ENCODE measurements at regions not wholly inside any gene's neighbourhood (a gene's known extent, or its start where the extent isn't known, plus 50 kb on each side); places are given as distances from the start of the nearest gene placed in this dataset.
A peak's percentile ranks its signal among the peaks of the same experiment; 100 is the strongest.

- TF ChIP-seq, protein P1, sequence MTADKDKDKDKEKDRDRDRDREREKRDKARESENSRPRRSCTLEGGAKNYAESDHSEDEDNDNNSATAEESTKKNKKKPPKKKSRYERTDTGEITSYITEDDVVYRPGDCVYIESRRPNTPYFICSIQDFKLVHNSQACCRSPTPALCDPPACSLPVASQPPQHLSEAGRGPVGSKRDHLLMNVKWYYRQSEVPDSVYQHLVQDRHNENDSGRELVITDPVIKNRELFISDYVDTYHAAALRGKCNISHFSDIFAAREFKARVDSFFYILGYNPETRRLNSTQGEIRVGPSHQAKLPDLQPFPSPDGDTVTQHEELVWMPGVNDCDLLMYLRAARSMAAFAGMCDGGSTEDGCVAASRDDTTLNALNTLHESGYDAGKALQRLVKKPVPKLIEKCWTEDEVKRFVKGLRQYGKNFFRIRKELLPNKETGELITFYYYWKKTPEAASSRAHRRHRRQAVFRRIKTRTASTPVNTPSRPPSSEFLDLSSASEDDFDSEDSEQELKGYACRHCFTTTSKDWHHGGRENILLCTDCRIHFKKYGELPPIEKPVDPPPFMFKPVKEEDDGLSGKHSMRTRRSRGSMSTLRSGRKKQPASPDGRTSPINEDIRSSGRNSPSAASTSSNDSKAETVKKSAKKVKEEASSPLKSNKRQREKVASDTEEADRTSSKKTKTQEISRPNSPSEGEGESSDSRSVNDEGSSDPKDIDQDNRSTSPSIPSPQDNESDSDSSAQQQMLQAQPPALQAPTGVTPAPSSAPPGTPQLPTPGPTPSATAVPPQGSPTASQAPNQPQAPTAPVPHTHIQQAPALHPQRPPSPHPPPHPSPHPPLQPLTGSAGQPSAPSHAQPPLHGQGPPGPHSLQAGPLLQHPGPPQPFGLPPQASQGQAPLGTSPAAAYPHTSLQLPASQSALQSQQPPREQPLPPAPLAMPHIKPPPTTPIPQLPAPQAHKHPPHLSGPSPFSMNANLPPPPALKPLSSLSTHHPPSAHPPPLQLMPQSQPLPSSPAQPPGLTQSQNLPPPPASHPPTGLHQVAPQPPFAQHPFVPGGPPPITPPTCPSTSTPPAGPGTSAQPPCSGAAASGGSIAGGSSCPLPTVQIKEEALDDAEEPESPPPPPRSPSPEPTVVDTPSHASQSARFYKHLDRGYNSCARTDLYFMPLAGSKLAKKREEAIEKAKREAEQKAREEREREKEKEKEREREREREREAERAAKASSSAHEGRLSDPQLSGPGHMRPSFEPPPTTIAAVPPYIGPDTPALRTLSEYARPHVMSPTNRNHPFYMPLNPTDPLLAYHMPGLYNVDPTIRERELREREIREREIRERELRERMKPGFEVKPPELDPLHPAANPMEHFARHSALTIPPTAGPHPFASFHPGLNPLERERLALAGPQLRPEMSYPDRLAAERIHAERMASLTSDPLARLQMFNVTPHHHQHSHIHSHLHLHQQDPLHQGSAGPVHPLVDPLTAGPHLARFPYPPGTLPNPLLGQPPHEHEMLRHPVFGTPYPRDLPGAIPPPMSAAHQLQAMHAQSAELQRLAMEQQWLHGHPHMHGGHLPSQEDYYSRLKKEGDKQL (CRISPR knock-in tag; IDR thresholded peaks at IDR 0.05; ENCODE audit: low read depth): no peak
- TF ChIP-seq SP5 (CRISPR knock-in tag; IDR thresholded peaks at IDR 0.05; ENCODE audit: borderline replicate concordance, low read depth) (no peak), TCF7L2 (IDR thresholded peaks at IDR 0.05; ENCODE audit: low read depth, low read length) (no peak), MED1 (CRISPR knock-in tag; IDR thresholded peaks at IDR 0.05) (no peak)
Measured at GRCh38 chr2:39490586-39490985, 53.5 kb upstream of the MAP4K3 start (continued).

- intact Hi-C loops (cut with micrococcal nuclease; ENCODE audit: unreplicated experiment): no loop called here
- H3K4me1 ChIP-seq (ENCODE audit: insufficient read depth, low read length): peaks cover 37% of the 10 kb centered on the region
- no peaks in the 10 kb centered on the region for H3K36me3 ChIP-seq (replicated peaks in 1 of 2; ENCODE audit: control insufficient read depth in 1 of 2, insufficient read depth in 2 of 2, low read length in 2 of 2)
- H3K9me3 ChIP-seq (ENCODE audit: low read length): no peaks in the 10 kb centered on the region
- no peaks in the 10 kb centered on the region for H3K79me2 ChIP-seq (ENCODE audit: insufficient read depth, low read length)
- DNase-seq (ENCODE audit: low spot score) (no peak), FAIRE-seq (no peak), ATAC-seq (no peak)
- no peak overlapping the region; a peak in 1 of 6 replicates for H3K4me3 ChIP-seq (replicated peaks in 1 of 3; ENCODE audit: insufficient read depth in 1 of 3, low read depth in 2 of 3, low read length in 3 of 3)
- no peak overlapping the region for H3K9ac ChIP-seq (ENCODE audit: insufficient read depth, low read depth, low read length)
- H3K27ac ChIP-seq (ENCODE audit: extremely low read length, insufficient read depth, low read length): peak overlapping the region; percentile 1
- no peak overlapping the region for H2AFZ ChIP-seq (ENCODE audit: low read length)
- 83% methylated on average over 4 of the region's 4 CpGs for WGBS (ENCODE audit: low lambda C conversion rate)
- in situ Hi-C loops (cut with HindIII; ENCODE audit: extremely low pct_ligation_motif_present, low pct_unique_long_range_greater_than_20kb): no loop called here
- ChIA-PET CTCF (ENCODE audit: low intra/inter-chr PET ratio, low total read pairs) (no interaction called here), POLR2A (interaction anchor here (1.0 to 2.2 kb wide), 4 partner anchors 13 to 54 kb away, joined by 3 to 11 read pairs (median 6); partner anchors contain the start of gene MAP4K3)
- H3K4me2 ChIP-seq (ENCODE audit: low read depth, low read length): peak overlapping the region; percentile 29; the same call in 1 of the 2 replicates
- TF ChIP-seq FOXA1 (IDR thresholded peaks at IDR 0.05) (peak; percentile 78), FOXA1 (CRISPR knock-in tag; IDR thresholded peaks at IDR 0.05) (peak; percentile 39; the same call in 1 of the 2 replicates), PRPF4 (IDR thresholded peaks at IDR 0.05; ENCODE audit: low read depth, low read length, poor library complexity, severe bottlenecking) (no peak), BORCS8-MEF2B (CRISPR knock-in tag; IDR thresholded peaks at IDR 0.05) (no peak), ZSCAN29 (CRISPR knock-in tag; conservative IDR thresholded peaks at IDR 0.05) (no peak), MAFK (conservative IDR thresholded peaks at IDR 0.05 in 1 of 2, IDR thresholded peaks at IDR 0.05 in 1 of 2; ENCODE audit: low read length in 2 of 2) (peak; percentile 96 to 97), KAT2B (IDR thresholded peaks at IDR 0.05; ENCODE audit: borderline replicate concordance, low read depth, low read length) (no peak), MAFF (IDR thresholded peaks at IDR 0.05; ENCODE audit: low read depth, low read length) (peak; percentile 96), POLR2G (IDR thresholded peaks at IDR 0.05; ENCODE audit: low read depth, low read length) (no peak)
- TF ChIP-seq, protein P2, sequence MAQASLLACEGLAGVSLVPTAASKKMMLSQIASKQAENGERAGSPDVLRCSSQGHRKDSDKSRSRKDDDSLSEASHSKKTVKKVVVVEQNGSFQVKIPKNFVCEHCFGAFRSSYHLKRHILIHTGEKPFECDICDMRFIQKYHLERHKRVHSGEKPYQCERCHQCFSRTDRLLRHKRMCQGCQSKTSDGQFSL (CRISPR knock-in tag; IDR thresholded peaks at IDR 0.05): no peak
- BruUV-seq (replicated peaks): no TSS peak
- H3K27me3 ChIP-seq (ENCODE audit: control insufficient read depth in 1 of 2, insufficient read depth in 2 of 2, low read length in 2 of 2): no peaks in the 10 kb centered on the region
- no peaks in the 10 kb centered on the region for H4K20me1 ChIP-seq (ENCODE audit: insufficient read depth, low read length)
Measured at GRCh38 chr2:39491653-39492052, 54.6 kb upstream of the MAP4K3 start.
